HPDE6-E6E7 (cell line): ENCODE measurements at regions not wholly inside any gene's neighbourhood (a gene's known extent, or its start where the extent isn't known, plus 50 kb on each side); places are given as distances from the start of the nearest gene placed in this dataset.
"Not testable (repeated sequence)": the region's sequence is repeated elsewhere in the genome, so short reads cannot be mapped to it uniquely, and the experiment has no call there.

Experiments
- DNase-seq: peaks from one replicate; pipeline ENCODE4 v3.0.0; 2011; ENCODE audit warnings: missing footprints; ENCODE audit errors: extremely low spot score

DNA sequence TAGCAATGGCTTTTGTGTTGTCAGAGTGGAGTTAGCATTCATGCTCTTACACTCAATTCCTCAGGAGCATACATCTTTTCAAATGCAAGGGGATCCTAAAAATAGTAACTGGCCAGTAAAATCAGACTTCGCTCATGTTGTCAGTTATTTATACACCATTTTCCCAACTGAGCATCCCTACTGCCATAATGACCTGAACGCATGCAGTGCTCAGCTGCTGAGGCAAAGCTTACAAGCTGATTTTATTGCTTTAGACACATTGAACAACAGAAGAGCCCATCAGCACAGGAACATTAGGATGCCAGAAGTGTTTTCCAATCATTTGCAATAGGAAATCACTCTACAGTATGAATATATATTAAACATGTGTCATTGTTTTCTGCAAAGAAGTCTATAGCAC, 689.7 kb upstream of the BCHE start:
- DNase-seq, result no peak

DNA sequence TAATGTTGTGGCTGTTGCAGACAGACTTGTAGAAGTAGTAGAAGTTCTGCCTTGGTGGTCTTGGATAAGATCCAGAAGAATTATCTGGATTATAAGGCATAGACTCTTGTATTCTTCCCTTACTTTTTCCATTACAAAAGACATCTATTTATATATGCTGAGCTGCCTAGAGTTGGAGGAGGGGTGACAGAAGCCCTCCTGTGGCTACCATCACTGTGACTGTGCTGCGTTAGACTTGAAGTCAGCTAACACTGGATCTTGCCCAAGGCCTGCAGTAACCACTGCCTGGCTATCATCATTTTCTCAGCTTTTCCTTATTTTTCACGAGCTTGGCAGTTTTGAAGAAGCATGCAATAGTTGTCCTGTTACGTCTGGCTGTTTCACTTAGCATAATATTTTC, 684.8 kb upstream of the BCHE start:
- no peak for DNase-seq

DNA sequence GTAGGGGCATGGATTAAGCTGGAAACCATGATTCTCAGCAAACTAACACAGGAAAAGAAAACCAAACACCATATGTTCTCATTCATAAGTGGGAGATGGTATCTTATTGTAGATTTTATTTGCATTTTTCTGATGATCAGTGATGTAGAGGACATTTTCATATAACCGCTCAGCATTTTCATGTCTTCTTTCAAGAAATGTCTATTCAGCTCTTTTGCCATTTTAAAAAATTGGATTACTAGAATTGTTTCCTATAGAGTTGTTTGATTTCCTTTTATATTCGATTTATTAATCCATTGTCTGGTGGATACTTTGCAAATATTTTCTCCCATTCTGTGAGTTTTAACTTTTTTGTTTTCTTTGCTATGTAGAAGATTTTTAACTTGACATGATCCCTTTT, 682.2 kb upstream of the BCHE start:
- no peak for DNase-seq

DNA sequence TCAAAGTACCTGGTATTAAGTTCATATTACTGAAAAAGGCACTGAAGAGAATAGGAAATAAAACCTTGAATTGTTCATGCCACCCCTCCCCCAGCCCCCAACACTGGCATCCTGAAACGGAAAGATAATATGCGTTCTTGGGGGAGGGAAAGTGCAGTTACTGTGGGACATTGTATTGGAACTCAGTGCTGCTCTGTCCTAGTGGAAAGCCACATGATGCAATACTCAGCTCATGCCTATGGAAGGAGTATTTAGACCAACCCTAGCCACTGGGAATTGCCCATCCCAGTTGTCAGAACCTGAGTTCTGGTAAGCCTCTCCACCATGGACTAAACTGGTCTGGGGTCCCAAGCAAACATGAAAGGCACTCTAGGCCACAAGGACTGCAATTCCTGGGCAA, 680.8 kb upstream of the BCHE start:
- DNase-seq, result no peak

DNA sequence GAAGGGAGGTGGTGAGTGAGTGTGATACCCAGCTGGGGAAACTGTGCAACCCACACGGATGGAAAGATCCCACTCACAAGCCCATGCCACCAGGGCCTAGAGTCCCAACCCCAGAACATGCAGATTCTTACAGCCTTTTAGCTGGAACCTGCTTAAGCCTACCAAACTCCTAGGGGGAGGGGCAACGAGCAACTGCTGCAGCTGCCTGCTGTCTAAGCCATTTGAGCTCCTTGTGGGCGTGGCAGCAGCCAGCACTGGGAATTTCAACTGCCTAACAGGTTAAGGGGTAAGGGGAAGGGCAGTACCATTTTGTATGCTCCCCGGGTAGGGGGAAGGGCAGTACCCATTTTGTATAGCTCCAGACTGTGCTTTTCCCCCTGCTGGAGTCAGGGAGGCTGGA, 673.2 kb upstream of the BCHE start:
- DNase-seq, result no peak

DNA sequence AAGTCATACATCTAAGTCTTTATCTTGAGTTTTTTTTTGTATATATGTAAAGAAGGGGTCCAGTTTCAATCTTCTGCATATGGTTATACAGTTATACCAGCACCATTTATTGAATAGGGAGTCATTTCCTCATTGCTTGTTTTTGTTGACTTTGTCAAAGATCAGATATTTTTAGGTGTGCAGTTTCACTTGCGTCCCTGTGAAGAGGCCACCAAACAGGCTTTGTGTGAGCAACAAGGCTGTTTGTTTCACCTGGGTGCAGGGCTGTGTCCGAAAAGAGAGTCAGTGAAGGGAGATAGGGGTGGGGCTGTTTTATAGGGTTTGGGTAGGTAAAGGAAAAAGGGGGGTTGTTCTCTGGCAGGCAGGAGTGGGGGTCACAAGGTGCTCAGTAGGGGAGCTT, 663.2 kb upstream of the BCHE start:
- DNase-seq, result not testable (repeated sequence)

DNA sequence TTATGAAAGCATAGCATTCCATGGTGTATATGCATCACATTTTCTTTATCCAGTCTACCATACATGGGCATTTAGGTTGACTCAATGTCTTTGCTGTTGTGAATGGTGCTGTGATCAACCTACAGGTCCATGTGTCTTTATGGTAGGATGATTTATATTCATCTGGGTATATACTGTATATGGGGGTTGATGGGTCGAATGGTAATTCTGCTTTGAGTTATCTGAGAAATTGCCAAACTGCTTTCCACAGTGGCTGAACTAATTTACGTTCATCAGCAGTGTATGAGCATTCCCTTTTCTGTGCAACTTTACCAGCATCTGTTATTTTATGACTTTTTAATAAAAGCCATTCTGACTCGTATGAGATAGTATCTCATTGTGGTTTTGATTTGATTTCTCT, 662.4 kb upstream of the BCHE start:
- DNase-seq, result no peak

DNA sequence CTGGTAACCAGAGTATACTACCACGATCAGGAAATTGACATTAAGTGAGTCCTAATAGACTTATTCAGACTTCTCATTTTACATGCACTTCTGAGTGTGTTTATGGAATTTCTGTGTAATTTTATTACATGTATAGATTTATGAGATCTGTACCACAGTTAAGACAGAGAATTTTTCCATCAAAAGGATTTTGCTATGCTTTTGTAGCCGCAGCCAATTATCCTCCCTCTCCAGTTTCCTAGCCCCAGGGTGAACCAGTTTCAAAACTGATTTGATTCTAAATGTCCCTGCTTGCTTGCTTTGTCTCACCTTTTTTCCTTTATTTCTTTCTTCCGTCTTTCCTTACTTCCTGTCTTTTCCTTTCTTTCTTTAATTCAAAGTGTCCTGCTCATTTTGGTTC, 661.2 kb upstream of the BCHE start:
- DNase-seq, result no peak

DNA sequence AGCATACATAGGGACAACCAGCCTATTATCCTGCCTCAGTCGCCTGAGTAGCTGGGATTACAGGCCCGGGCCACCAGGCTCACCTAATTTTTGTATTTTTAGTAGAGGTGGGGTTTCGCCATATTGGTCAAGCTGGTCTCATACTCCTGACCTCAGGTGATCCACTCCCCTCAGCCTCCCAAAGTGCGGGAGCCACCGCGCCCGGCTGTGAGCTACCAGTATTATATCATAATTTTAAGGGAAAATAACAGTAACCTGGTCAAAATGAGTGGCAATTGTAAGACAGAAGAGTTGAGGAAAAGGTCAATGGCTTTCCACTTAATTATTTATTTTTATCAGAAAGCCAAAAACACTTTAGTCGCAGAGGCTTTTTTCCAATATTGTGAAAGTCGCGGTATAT, 652.6 kb upstream of the BCHE start:
- no peak for DNase-seq

DNA sequence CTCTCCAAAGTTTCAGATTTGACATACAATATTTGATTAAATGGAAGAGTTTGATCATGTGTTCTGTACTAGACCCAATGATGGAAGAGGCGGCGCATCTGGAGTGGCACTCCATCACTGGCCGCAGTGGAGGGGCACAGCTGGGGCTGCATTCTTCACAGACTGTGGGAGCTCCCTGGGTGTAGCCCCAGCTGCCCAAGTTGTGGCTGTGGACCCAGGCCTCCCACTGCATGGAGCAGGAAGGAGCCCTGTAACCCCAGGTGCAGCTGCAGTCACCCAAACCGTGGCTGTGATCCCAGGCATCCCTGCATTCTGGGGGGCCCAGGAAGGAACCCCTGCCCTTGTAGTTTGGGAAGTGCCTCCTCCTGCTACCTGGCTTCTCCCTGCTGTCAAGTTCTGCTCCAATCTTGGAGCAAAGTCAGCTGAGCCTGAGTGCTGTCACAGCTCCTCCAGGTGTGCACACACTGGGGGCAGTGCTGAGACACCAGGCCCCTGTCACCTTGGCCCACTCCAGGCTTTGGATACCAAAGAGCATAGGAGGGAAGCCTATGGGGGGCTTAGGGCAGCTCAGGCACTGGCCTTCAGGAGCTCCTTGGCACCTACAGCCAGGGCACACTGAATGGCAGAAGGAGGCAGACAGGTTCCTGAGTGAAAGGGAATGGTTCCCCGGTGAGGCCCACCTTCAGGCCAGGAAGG, 651.9 kb upstream of the BCHE start:
- DNase-seq, result no peak

DNA sequence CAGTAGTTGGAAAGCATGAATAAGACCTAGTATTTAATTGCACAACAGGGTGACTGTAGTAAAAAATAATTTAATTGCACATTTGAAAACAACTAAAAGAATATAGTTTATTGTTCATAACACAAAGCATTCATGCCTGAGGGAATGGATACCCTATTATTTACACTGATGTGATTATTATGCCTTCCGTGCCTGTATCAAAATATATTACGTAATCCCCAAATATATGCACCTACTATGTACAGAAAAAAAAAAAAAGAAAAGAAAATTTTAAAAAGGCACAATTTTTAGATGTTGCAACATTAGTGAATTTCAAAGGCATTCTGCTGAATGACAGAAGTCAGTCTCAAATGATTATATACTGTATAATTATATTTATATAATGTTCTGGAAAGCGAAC, 647.2 kb upstream of the BCHE start:
- no peak for DNase-seq

DNA sequence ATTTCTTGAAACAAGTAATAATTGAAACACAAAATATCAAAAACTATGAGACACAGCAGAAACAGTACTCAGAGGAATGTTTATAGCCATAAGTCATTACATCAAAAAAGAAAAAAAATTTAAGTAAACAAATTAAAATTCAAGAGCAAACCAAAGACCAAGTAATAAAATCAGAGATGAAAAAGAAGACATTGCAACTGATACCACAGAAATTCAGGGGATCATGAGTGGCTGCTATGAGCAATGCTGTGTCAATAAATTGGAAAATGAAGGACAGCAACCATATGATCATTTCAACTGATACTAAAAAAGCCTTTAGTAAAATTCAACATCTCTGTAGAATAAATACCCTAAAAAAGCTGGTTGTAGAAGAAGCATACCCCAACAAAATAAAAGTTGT, 644.1 kb upstream of the BCHE start:
- no peak for DNase-seq

DNA sequence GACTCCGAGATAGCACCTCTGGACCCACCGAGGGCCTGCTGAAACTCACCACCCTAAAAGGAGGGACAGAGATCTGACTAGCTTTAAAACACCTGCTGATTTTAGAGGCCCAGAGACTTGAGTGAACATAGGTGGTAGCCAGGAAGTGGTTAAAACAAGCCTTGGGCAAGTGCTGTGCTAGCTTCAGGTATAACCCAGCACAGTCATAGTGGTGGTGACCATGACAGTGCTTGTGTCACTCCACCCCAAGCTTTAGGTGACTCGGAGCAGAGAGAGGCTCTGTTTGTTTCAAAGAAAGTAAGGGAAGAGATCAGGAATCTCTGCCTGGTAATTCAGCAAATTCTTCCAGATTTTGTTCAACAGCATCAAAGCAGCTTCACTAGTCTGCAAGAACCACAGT, 641.1 kb upstream of the BCHE start:
- no peak for DNase-seq

DNA sequence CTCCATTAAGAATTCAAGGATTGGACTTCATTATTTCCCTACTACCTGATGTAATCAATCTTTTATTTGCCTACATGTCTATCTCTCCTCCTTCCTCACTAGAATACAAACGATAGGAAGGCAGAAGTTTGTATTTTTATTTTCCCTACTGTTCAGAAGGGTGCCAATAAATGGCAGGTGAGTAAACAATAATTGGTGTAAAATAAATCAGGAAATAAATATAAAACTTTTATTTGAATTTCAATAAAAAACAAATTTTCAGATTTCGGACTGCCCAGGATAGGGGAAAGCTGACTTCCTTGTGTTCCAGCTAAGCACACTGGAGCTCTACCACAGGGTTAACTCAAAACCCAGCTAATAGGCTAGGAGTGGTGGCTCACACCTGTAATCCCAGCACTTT, 636.3 kb upstream of the BCHE start:
- DNase-seq, result no peak

DNA sequence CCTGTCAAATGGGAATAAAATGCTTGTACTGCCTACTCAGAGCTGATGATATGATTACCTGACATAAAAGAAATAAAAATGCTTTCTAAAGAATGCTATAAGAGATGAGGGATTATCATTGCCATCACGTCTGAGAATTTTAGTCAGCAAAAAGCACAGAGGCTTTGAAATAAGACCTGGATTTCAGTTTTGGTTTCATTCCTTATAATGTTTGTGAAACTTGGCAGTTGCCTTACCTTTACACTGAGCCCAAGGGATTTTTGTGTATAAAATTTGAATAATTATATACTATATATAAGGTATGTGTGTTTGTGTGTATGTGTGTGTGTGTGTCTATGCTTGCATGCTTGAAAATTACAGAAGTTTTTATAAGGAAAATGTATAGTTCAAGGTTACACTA, 634.8 kb upstream of the BCHE start:
- DNase-seq, result no peak

DNA sequence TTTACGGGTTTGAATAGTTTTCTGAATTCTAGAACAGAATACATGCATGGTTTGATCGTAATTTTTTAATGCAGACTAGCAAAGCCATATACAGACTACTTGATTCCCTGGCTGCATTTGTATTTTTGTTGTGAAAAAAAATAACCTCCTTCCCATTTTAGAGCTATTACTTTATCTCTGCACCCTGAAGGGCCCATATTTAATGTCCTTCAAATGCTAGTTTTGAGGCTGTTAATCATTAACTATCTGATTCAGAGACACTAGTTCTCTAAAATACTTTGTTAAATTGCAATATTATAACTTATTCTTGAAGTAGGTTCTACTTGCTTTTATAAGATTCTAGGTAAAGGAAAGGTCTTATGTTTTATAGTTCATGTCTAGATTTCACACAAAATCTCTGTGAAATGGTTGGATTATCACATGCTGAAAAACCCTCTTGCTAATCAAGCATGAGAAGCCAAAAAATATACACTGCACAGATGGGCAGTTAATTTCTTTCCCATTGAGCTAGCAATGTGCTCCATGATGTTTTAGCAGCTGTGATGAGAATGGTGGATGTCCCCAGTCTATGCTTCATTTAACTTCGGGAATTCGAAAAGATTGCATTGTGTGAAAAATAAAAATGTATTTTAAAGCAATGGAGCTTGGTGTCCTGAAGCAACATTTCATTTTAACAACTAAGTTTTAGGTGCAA, 634.0 kb upstream of the BCHE start:
- DNase-seq, result no peak

DNA sequence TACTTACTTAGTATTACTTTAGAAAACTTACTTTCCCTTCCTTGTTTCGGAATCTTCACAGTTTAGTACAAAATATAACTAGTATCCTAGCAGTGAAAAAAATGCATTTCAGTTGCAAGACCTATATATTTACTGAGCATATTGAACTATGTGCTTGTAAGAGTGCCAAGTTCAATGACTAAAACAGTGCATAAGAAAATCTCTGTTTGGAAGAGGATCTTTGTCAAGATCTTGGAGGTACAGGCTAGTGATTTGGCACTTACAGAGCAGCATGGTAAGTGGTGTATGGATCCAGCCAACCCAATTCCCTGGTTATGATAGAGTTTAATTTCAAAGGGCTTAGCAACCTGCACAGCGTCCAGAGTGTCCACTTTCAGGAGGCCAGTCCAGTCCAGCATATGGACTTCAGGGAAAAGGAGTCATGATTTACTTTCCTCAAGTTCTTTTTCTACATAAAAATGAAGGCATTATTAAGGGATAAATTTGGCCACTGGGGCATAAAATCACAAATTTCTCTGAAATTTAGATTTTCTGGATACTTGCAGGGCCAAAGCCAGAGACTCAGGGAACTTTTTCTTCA, 625.8 kb upstream of the BCHE start:
- no peak for DNase-seq

DNA sequence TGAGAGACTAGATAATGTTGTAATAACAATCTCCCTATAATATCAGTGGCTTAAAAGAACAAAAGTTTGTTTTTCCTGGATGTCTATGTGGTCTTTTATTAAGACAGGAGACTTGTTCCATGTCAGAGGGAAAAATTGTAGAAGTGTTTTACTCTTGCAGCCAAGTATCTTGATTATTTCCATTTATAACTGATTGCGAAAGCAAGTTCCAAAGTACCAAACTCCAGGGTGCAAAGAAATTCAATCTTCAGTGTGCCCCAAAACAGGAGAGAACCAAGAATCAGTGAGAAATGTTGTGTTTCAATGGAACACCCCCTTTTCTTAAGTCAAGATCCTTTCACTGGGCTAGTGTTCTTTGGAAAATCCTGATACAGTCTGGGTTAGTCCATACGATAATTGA, 624.4 kb upstream of the BCHE start:
- DNase-seq, result no peak

DNA sequence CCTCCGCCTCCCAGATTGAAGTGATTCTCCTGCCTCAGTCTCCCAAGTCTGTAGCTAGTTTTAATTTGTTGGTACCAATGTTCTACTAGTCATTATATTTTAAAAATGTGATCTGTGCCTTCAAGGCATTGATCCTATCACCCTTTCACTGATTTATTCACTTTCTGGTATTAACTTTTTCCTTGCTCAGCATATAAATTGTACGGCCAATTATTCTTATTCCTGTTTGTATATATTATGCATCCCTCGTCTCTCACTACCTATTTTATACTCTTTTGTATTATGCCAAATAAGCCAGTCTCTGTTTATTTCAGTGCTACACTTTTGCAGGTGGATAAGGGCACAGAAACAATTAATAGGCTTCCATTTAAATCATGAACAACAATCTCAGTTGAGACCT, 620.2 kb upstream of the BCHE start:
- DNase-seq, result no peak

DNA sequence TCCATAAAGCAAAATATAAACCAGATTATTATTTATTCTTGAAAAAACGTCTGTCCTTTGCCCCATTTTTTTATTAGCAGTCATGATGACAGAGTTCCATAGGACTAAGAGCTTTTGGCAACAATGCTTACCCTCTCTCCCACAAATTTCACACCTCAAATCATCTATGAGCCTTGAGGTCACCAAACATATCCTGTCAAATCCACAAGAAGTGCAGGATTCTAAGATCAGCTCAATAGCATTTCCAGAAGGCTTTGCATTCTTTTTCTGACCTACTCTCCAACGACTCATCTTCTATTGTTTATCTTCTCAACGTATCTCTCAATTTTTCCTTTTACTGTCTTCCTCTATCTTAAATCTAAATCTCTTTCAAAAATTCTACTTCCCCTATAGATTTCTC, 619.1 kb upstream of the BCHE start:
- DNase-seq, result no peak

DNA sequence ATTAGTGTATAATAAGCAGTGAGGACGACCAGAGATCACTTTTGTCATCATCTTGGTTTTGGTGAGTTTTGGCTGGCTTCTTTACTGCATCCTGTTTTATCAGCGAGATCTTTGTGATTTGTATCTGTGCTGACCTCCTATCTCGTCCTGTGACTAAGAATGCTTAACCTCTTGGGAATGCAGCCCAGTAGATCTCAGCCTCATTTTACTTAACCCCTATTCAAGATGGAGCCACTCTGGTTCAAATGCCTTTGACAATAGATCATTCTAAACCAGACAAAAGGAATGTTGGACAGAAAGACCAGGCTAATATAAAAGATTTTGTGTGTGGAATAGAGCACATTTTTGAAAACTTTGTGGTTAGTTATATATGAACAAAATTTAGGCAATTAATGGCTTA, 618.5 kb upstream of the BCHE start:
- no peak for DNase-seq

DNA sequence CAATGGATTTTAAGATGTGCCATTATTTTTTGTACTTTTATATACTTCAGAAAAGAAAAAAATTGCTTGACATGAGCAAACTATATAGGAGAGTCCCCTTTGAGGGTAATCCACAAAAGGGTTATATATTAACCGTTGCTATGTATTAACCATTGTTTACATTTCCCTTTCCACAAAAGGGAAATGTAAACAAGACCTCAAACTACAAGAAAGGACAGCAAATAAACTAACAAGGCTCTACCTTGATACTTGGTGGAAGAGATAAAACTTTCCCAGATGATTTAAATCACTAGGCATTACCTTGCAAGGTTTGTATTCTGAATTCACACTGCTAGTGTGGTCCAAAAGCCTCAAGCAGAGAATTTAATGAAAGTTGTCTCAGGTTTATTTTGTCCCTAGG, 616.3 kb upstream of the BCHE start:
- DNase-seq, result no peak

DNA sequence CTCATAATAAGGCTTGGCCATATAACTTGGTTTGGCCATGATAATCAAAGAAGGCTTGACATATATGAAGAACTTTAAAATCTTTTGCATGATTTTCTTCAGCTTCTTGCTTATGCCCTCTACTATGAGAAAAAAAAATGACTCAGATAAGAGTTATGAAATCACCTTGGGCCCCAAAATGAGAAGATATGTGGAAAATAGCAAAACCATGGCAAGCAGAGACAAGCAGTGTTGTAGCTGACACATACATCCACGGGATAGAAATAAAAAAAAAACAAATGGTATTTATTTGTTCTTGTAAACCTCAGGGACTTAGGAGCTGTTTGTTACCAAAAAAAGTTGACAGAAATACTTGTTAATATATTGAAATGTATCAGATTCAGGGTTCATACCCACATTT, 614.8 kb upstream of the BCHE start:
- peak; percentile 28 for DNase-seq

DNA sequence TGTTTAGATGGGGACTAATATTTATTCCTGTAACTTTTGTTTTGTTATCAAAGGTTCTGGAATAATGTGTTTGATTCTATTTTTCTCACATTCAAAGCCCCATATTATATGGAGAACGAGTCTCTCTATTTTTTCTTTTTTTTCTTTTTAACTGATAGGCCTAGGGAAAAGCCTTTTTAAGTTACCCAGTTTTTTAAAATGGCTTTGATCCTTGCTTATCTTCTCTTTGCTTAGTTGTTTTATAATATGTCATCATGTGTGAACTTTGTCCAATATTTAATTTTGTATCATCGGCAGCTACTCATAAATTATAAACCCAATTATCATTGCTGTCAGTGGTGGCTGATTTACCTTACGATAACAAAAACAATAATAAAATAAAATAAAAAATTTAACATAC, 610.3 kb upstream of the BCHE start:
- DNase-seq, result no peak
